Ammon's horn (tissue), 1 donor: ENCODE measurements at regions not wholly inside any gene's neighbourhood (a gene's known extent, or its start where the extent isn't known, plus 50 kb on each side); places are given as distances from the start of the nearest gene placed in this dataset.

Experiments
- DNase-seq: peaks from one replicate; pipeline ENCODE4 v3.0.0-alpha.2; 2016; ENCODE audit warnings: low spot score

- no peak for DNase-seq
Observed at GRCh38 chr10:8489823-8490222, 435.3 kb downstream of the GATA3 start.

- no peak for DNase-seq
Observed at GRCh38 chr10:8498290-8498689, 443.8 kb downstream of the GATA3 start.

GRCh38 chr10:8498881-8499280 lies 444.4 kb downstream of the GATA3 start:
- no peak for DNase-seq

- no peak for DNase-seq
Observed at GRCh38 chr10:8499312-8499711, 444.8 kb downstream of the GATA3 start.

- DNase-seq = no peak
Observed at GRCh38 chr10:8499752-8500390, 445.4 kb downstream of the GATA3 start.

- DNase-seq = no peak
Observed at GRCh38 chr10:8502573-8502972, 448.1 kb downstream of the GATA3 start.

GRCh38 chr10:8504499-8504898 lies 450.0 kb downstream of the GATA3 start:
- no peak for DNase-seq

- no peak for DNase-seq
Observed at GRCh38 chr10:8507156-8507555, 452.7 kb downstream of the GATA3 start.

GRCh38 chr10:8508882-8509281 lies 454.4 kb downstream of the GATA3 start:
- DNase-seq = no peak

GRCh38 chr10:8510471-8510870 lies 456.0 kb downstream of the GATA3 start:
- DNase-seq = no peak

GRCh38 chr10:8511026-8511425 lies 456.5 kb downstream of the GATA3 start:
- no peak for DNase-seq

GRCh38 chr10:8513155-8514147 lies 459.0 kb downstream of the GATA3 start:
- DNase-seq = no peak

- no peak for DNase-seq
Observed at GRCh38 chr10:8520382-8520781, 465.9 kb downstream of the GATA3 start.

- no peak for DNase-seq
Observed at GRCh38 chr10:8527773-8528172, 473.3 kb downstream of the GATA3 start.

- DNase-seq = peak; percentile 39
Observed at GRCh38 chr10:8531116-8531515, 476.6 kb downstream of the GATA3 start.

GRCh38 chr10:8532647-8533046 lies 478.2 kb downstream of the GATA3 start:
- DNase-seq = no peak

GRCh38 chr10:8533462-8533861 lies 479.0 kb downstream of the GATA3 start:
- no peak for DNase-seq

GRCh38 chr10:8534096-8534495 lies 479.6 kb downstream of the GATA3 start:
- DNase-seq = no peak

GRCh38 chr10:8534891-8535290 lies 480.4 kb downstream of the GATA3 start:
- no peak for DNase-seq

GRCh38 chr10:8539056-8539455 lies 484.6 kb downstream of the GATA3 start:
- no peak for DNase-seq

- DNase-seq = no peak
Observed at GRCh38 chr10:8543361-8544056, 489.0 kb downstream of the GATA3 start.

GRCh38 chr10:8544057-8544380 lies 489.5 kb downstream of the GATA3 start:
- no peak for DNase-seq

GRCh38 chr10:8544500-8544899 lies 490.0 kb downstream of the GATA3 start:
- DNase-seq = no peak
